ENCODE measurements at regions not wholly inside any gene's neighbourhood (a gene's known extent, or its start where the extent isn't known, plus 50 kb on each side); places are given as distances from the start of the nearest gene placed in this dataset.

- no peaks in the 10 kb centered on the region for H3K36me3 ChIP-seq (ENCODE audit: control insufficient read depth, insufficient read depth, low read length)
- H3K9me3 ChIP-seq (ENCODE audit: control insufficient read depth, insufficient read depth, low read length), result no peaks in the 10 kb centered on the region
- H3K4me3 ChIP-seq (ENCODE audit: low read length), result no peak overlapping the region
- no peak overlapping the region for H3K27ac ChIP-seq (ENCODE audit: low read length)
- no peak for DNase-seq (ENCODE audit: low read depth, low spot score)
- H3K27me3 ChIP-seq (ENCODE audit: control insufficient read depth, insufficient read depth, low read length), result no peaks in the 10 kb centered on the region
- WGBS (ENCODE audit: insufficient coverage, insufficient read length), result no CpG with 5 or more reads among the region's 4 CpGs
- no peaks in the 10 kb centered on the region for H3K4me1 ChIP-seq (ENCODE audit: control insufficient read depth, insufficient read depth, low read length)
These were observed 128.7 kb upstream of the USP38 start for GRCh38 chr4:143055997-143056396.

GRCh38 chr4:143071351-143071750, 113.4 kb upstream of the USP38 start:
- WGBS (ENCODE audit: insufficient coverage, insufficient read length), result no CpG with 5 or more reads among the region's 4 CpGs
- no peaks in the 10 kb centered on the region for H3K9me3 ChIP-seq (ENCODE audit: control insufficient read depth, insufficient read depth, low read length)
- H3K27ac ChIP-seq (ENCODE audit: low read length), result no peak overlapping the region
- no peak overlapping the region for H3K4me3 ChIP-seq (ENCODE audit: low read length)
- H3K36me3 ChIP-seq (ENCODE audit: control insufficient read depth, insufficient read depth, low read length), result no peaks in the 10 kb centered on the region
- no peaks in the 10 kb centered on the region for H3K27me3 ChIP-seq (ENCODE audit: control insufficient read depth, insufficient read depth, low read length)
- no peaks in the 10 kb centered on the region for H3K4me1 ChIP-seq (ENCODE audit: control insufficient read depth, insufficient read depth, low read length)
- no peak for DNase-seq (ENCODE audit: low read depth, low spot score)

DNA sequence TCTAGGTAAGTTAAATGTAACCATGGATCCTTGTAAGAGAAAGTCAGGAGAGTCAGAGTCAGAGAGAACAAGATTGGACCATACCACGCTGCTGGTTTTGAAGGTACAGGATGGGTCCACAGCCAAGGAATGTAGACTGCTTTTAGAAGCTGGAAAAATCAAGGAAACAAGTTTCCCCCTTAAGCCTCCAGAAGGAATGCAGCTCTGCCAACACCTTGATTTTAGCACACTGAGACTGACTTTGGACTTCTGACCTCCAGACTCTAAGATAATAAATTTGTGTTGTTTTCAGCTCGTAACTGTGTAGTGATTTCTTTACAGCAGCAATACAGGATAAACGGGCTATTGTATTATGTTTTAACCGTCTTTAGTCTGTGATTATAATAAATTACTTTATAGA, 108.0 kb upstream of the USP38 start:
- no CpG with 5 or more reads among the region's 4 CpGs for WGBS (ENCODE audit: insufficient coverage, insufficient read length)
- no peak for DNase-seq (ENCODE audit: low read depth, low spot score)
- no peaks in the 10 kb centered on the region for H3K9me3 ChIP-seq (ENCODE audit: control insufficient read depth, insufficient read depth, low read length)
- H3K4me3 ChIP-seq (ENCODE audit: low read length), result no peak overlapping the region
- H3K36me3 ChIP-seq (ENCODE audit: control insufficient read depth, insufficient read depth, low read length), result no peaks in the 10 kb centered on the region
- H3K27ac ChIP-seq (ENCODE audit: low read length), result no peak overlapping the region
- no peaks in the 10 kb centered on the region for H3K27me3 ChIP-seq (ENCODE audit: control insufficient read depth, insufficient read depth, low read length)
- H3K4me1 ChIP-seq (ENCODE audit: control insufficient read depth, insufficient read depth, low read length), result no peaks in the 10 kb centered on the region

GRCh38 chr4:143082701-143083100, 102.0 kb upstream of the USP38 start:
- no peak for DNase-seq (ENCODE audit: low read depth, low spot score)
- no peaks in the 10 kb centered on the region for H3K27me3 ChIP-seq (ENCODE audit: control insufficient read depth, insufficient read depth, low read length)
- WGBS (ENCODE audit: insufficient coverage, insufficient read length), result no CpG with 5 or more reads among the region's 1 CpG
- no peak overlapping the region for H3K27ac ChIP-seq (ENCODE audit: low read length)
- H3K36me3 ChIP-seq (ENCODE audit: control insufficient read depth, insufficient read depth, low read length), result no peaks in the 10 kb centered on the region
- H3K4me3 ChIP-seq (ENCODE audit: low read length), result no peak overlapping the region
- H3K9me3 ChIP-seq (ENCODE audit: control insufficient read depth, insufficient read depth, low read length), result no peaks in the 10 kb centered on the region
- H3K4me1 ChIP-seq (ENCODE audit: control insufficient read depth, insufficient read depth, low read length), result no peaks in the 10 kb centered on the region

DNA sequence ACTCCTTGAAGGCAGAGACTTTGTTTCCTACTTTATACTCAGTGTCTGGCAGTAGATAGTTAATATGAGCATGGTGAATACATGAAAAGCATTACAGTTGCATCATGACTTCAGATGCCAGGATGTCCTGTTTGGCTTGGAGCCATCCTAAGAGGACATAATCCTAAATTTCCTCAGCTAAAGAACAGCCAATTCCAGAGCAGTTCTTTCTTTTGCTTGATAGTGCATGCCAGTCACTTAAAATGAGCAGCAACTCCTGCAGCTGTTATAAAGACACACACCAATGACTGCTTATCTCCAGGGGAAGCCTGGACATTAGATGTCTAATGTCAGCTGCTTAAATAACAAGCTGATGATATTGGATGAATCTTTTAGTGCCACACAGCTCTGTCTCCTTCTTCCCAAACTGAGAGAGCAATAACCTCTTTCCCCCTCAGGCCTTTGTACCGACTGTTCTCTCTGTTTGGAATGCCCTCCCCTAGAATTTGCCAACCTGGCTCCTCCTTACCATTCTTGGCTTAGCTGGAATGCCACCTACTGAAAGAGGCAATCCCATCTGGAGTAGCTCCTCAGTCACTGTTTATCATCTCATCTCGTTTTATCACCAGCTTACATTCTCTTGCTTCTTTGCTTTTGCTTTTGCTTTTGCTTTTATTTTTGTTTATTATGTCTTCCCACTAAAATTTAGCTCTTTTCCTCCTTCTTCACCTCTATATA, 100.8 kb upstream of the USP38 start:
- no peak for DNase-seq (ENCODE audit: low read depth, low spot score)
- Histone ChIP-seq H3K36me3 (ENCODE audit: control insufficient read depth, insufficient read depth, low read length) (no peaks in the 10 kb centered on the region), H3K4me1 (ENCODE audit: control insufficient read depth, insufficient read depth, low read length) (no peaks in the 10 kb centered on the region), H3K9me3 (ENCODE audit: control insufficient read depth, insufficient read depth, low read length) (no peaks in the 10 kb centered on the region), H3K27ac (ENCODE audit: low read length) (no peak overlapping the region), H3K4me3 (ENCODE audit: low read length) (no peak overlapping the region), H3K27me3 (ENCODE audit: control insufficient read depth, insufficient read depth, low read length) (no peaks in the 10 kb centered on the region)
- WGBS (ENCODE audit: insufficient coverage, insufficient read length), result no CpG with 5 or more reads among the region's 2 CpGs

GRCh38 chr4:143084566-143084965, 100.2 kb upstream of the USP38 start:
- no peaks in the 10 kb centered on the region for H3K36me3 ChIP-seq (ENCODE audit: control insufficient read depth, insufficient read depth, low read length)
- H3K27ac ChIP-seq (ENCODE audit: low read length), result no peak overlapping the region
- H3K4me1 ChIP-seq (ENCODE audit: control insufficient read depth, insufficient read depth, low read length), result no peaks in the 10 kb centered on the region
- DNase-seq (ENCODE audit: low read depth, low spot score), result no peak
- H3K27me3 ChIP-seq (ENCODE audit: control insufficient read depth, insufficient read depth, low read length), result no peaks in the 10 kb centered on the region
- WGBS (ENCODE audit: insufficient coverage, insufficient read length), result no CpG with 5 or more reads among the region's 1 CpG
- H3K4me3 ChIP-seq (ENCODE audit: low read length), result no peak overlapping the region
- H3K9me3 ChIP-seq (ENCODE audit: control insufficient read depth, insufficient read depth, low read length), result no peaks in the 10 kb centered on the region

DNA sequence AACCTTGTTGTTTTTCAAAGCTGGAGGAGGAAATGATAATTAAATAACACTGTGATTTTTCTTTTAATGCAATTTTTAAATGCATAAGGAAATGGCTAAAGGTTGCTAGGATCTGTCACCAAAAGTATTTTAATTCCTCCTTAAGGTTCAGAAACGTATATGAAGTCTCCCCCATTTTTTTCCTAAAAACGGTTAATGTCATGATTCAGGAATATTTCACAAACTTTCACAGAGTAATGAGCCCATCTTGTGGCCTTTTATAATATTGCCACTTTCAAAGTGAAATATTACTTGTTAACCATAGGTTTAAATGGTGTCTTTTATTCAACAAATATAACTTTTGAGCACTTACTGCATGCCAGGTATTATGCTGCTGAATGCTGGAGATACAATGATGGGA, 99.5 kb upstream of the USP38 start:
- Histone ChIP-seq H3K36me3 (ENCODE audit: control insufficient read depth, insufficient read depth, low read length) (no peaks in the 10 kb centered on the region), H3K27ac (ENCODE audit: low read length) (no peak overlapping the region), H3K4me1 (ENCODE audit: control insufficient read depth, insufficient read depth, low read length) (no peaks in the 10 kb centered on the region), H3K4me3 (ENCODE audit: low read length) (no peak overlapping the region), H3K27me3 (ENCODE audit: control insufficient read depth, insufficient read depth, low read length) (no peaks in the 10 kb centered on the region), H3K9me3 (ENCODE audit: control insufficient read depth, insufficient read depth, low read length) (no peaks in the 10 kb centered on the region)
- DNase-seq (ENCODE audit: low read depth, low spot score), result no peak
- no CpG with 5 or more reads among the region's 2 CpGs for WGBS (ENCODE audit: insufficient coverage, insufficient read length)

GRCh38 chr4:143085659-143086058, 99.1 kb upstream of the USP38 start:
- H3K36me3 ChIP-seq (ENCODE audit: control insufficient read depth, insufficient read depth, low read length), result no peaks in the 10 kb centered on the region
- no peaks in the 10 kb centered on the region for H3K27me3 ChIP-seq (ENCODE audit: control insufficient read depth, insufficient read depth, low read length)
- H3K4me1 ChIP-seq (ENCODE audit: control insufficient read depth, insufficient read depth, low read length), result no peaks in the 10 kb centered on the region
- H3K9me3 ChIP-seq (ENCODE audit: control insufficient read depth, insufficient read depth, low read length), result no peaks in the 10 kb centered on the region
- no peak overlapping the region for H3K4me3 ChIP-seq (ENCODE audit: low read length)
- DNase-seq (ENCODE audit: low read depth, low spot score), result no peak
- H3K27ac ChIP-seq (ENCODE audit: low read length), result no peak overlapping the region

DNA sequence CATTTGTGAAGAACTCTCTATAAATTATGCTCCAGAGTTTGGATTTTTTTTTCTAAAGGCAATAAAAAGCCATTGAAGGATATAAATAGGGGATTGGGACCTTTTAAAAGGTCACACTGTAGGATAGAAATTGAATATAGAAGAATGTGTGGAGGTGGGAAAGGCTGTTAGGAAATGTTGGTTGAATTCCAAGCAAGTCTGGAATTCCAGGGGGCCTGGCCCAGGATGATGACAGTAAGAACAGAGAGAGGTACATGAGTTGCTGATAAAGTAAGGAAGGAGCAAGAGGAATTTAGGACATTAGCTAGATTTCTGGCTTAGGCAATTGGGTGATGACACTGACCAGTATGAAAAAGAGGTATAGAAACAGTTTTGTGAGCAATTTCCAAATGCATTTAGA, 95.4 kb upstream of the USP38 start:
- H3K36me3 ChIP-seq (ENCODE audit: control insufficient read depth, insufficient read depth, low read length), result no peaks in the 10 kb centered on the region
- H3K27ac ChIP-seq (ENCODE audit: low read length), result no peak overlapping the region
- no peak for DNase-seq (ENCODE audit: low read depth, low spot score)
- no peaks in the 10 kb centered on the region for H3K9me3 ChIP-seq (ENCODE audit: control insufficient read depth, insufficient read depth, low read length)
- H3K4me1 ChIP-seq (ENCODE audit: control insufficient read depth, insufficient read depth, low read length), result no peaks in the 10 kb centered on the region
- no peaks in the 10 kb centered on the region for H3K27me3 ChIP-seq (ENCODE audit: control insufficient read depth, insufficient read depth, low read length)
- H3K4me3 ChIP-seq (ENCODE audit: low read length), result no peak overlapping the region

- Histone ChIP-seq H3K36me3 (ENCODE audit: control insufficient read depth, insufficient read depth, low read length) (no peaks in the 10 kb centered on the region), H3K4me1 (ENCODE audit: control insufficient read depth, insufficient read depth, low read length) (no peaks in the 10 kb centered on the region), H3K27ac (ENCODE audit: low read length) (no peak overlapping the region), H3K4me3 (ENCODE audit: low read length) (no peak overlapping the region), H3K9me3 (ENCODE audit: control insufficient read depth, insufficient read depth, low read length) (no peaks in the 10 kb centered on the region), H3K27me3 (ENCODE audit: control insufficient read depth, insufficient read depth, low read length) (no peaks in the 10 kb centered on the region)
- no peak for DNase-seq (ENCODE audit: low read depth, low spot score)
These were observed 94.9 kb upstream of the USP38 start for GRCh38 chr4:143089847-143090246.

GRCh38 chr4:143091862-143092261, 92.9 kb upstream of the USP38 start:
- WGBS (ENCODE audit: insufficient coverage, insufficient read length), result no CpG with 5 or more reads among the region's 2 CpGs
- no peak overlapping the region for H3K27ac ChIP-seq (ENCODE audit: low read length)
- no peaks in the 10 kb centered on the region for H3K9me3 ChIP-seq (ENCODE audit: control insufficient read depth, insufficient read depth, low read length)
- H3K27me3 ChIP-seq (ENCODE audit: control insufficient read depth, insufficient read depth, low read length), result no peaks in the 10 kb centered on the region
- no peaks in the 10 kb centered on the region for H3K4me1 ChIP-seq (ENCODE audit: control insufficient read depth, insufficient read depth, low read length)
- no peaks in the 10 kb centered on the region for H3K36me3 ChIP-seq (ENCODE audit: control insufficient read depth, insufficient read depth, low read length)
- DNase-seq (ENCODE audit: low read depth, low spot score), result no peak
- no peak overlapping the region for H3K4me3 ChIP-seq (ENCODE audit: low read length)
